Lower lobe of right lung (tissue), 2 donors: ENCODE measurements at regions not wholly inside any gene's neighbourhood (a gene's known extent, or its start where the extent isn't known, plus 50 kb on each side); places are given as distances from the start of the nearest gene placed in this dataset.

Experiments used
- ATAC-seq, 2 donors: fragments of 200-7000 bp; cut with Tn5 transposase; one replicate each; pipeline ENCODE4 v1.9.1; 2020 to 2022; ENCODE audit warnings: mild to moderate bottlenecking in 2 of 2, moderate library complexity in 2 of 2
- DNase-seq: peaks from one replicate; pipeline ENCODE4 v3.0.0-alpha.2; 2020
- H3K27ac ChIP-seq: fragments of 200-600 bp; one replicate; pipeline ENCODE4 v1.8.0; 2022
- H3K27me3 ChIP-seq: fragments of 200-600 bp; one replicate; pipeline ENCODE4 v1.8.0; 2022; ENCODE audit warnings: low read depth
- H3K36me3 ChIP-seq: fragments of 200-600 bp; one replicate; pipeline ENCODE4 v1.8.0; 2022; ENCODE audit warnings: mild to moderate bottlenecking
- H3K4me1 ChIP-seq: fragments of 200-600 bp; one replicate; pipeline ENCODE4 v1.8.0; 2022
- H3K4me3 ChIP-seq: fragments of 200-600 bp; one replicate; pipeline ENCODE4 v1.8.0; 2022; ENCODE audit warnings: mild to moderate bottlenecking
- H3K9me3 ChIP-seq: fragments of 200-600 bp; one replicate; pipeline ENCODE4 v1.8.0; 2022
- intact Hi-C: fragments of 100-400 bp; cut with DNase I; formaldehyde crosslinking; loops from one replicate; pipeline ENCODE4 v1.11.0; 2022
- TF ChIP-seq, protein P1 (sequence below): fragments of 200-600 bp; IDR thresholded peaks from one replicate; pipeline ENCODE4 v1.8.0; 2022; ENCODE audit warnings: antibody characterized with exemption, mild to moderate bottlenecking
- donor health status: DM: no; HTN: yes; CAD: no; lungs with severe emphysema.

GRCh38 chr19:28963486-28964250 is 249.3 kb downstream of the UQCRFS1 start:
- Histone ChIP-seq H3K27ac (no peak overlapping the region), H3K4me3 (no peak overlapping the region), H3K4me1 (no peaks in the 10 kb centered on the region), H3K36me3 (no peaks in the 10 kb centered on the region), H3K27me3 (no peaks in the 10 kb centered on the region), H3K9me3 (no peaks in the 10 kb centered on the region)
- ATAC-seq (no peak), DNase-seq (no peak)
- intact Hi-C loops = no loop called here
- TF ChIP-seq, protein P1, sequence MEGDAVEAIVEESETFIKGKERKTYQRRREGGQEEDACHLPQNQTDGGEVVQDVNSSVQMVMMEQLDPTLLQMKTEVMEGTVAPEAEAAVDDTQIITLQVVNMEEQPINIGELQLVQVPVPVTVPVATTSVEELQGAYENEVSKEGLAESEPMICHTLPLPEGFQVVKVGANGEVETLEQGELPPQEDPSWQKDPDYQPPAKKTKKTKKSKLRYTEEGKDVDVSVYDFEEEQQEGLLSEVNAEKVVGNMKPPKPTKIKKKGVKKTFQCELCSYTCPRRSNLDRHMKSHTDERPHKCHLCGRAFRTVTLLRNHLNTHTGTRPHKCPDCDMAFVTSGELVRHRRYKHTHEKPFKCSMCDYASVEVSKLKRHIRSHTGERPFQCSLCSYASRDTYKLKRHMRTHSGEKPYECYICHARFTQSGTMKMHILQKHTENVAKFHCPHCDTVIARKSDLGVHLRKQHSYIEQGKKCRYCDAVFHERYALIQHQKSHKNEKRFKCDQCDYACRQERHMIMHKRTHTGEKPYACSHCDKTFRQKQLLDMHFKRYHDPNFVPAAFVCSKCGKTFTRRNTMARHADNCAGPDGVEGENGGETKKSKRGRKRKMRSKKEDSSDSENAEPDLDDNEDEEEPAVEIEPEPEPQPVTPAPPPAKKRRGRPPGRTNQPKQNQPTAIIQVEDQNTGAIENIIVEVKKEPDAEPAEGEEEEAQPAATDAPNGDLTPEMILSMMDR = no peak

- TF ChIP-seq, protein P1 = no peak
- ATAC-seq = no peak
- H3K27me3 ChIP-seq = no peaks in the 10 kb centered on the region
These were observed 251.0 kb downstream of the UQCRFS1 start for GRCh38 chr19:28961772-28962500.

DNA sequence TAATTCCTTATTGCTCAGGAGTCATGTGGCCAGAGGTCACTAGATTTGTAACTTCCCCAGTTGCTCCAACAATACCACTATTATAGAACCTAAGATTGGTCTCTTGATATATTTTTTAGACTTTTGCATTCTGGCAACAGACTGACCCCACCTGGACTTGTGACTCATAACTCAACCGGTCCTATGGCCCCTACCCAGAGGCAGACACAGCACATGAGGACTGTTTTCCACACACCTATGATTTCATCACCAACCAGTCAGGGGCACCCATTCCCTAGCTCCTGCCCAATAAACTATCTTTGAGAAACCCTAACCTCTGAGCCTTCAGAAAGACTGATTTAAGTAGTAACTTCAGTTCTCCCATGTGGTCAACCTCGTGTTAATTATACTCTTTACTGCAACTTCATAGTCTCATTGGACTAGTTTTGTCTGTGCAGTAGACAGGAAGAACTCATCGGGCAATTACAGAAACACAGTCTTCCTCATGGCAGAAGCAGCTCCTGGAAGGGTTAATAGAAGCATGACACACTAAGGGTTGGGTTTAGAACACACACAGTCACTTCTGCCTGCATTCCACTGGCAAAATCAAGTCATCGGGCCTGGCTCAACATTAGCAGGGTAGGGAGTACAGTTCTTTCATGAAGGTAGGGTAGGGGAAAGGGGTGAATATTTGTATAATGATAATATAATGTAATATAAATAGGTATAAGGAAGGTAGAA is 251.8 kb downstream of the UQCRFS1 start:
- TF ChIP-seq, protein P1 = no peak
- H3K4me1 ChIP-seq = no peaks in the 10 kb centered on the region
- no peaks in the 10 kb centered on the region for H3K36me3 ChIP-seq
- no peaks in the 10 kb centered on the region for H3K27me3 ChIP-seq
- DNase-seq (no peak), ATAC-seq (no peak)
- no peak overlapping the region for H3K4me3 ChIP-seq
- no peak overlapping the region for H3K27ac ChIP-seq
- intact Hi-C loops = no loop called here
- no peaks in the 10 kb centered on the region for H3K9me3 ChIP-seq

More at GRCh38 chr19:28961772-28962500, 251.0 kb downstream of the UQCRFS1 start:
- H3K36me3 ChIP-seq = no peaks in the 10 kb centered on the region
- H3K9me3 ChIP-seq = no peaks in the 10 kb centered on the region
- no peaks in the 10 kb centered on the region for H3K4me1 ChIP-seq
- DNase-seq = no peak
- no peak overlapping the region for H3K27ac ChIP-seq
- no peak overlapping the region for H3K4me3 ChIP-seq
- intact Hi-C loops = no loop called here

GRCh38 chr19:28960586-28960985 is 252.4 kb downstream of the UQCRFS1 start:
- H3K9me3 ChIP-seq = no peaks in the 10 kb centered on the region
- TF ChIP-seq, protein P1 = no peak
- ATAC-seq (no peak), DNase-seq (no peak)
- H3K27ac ChIP-seq = no peak overlapping the region
- no peaks in the 10 kb centered on the region for H3K4me1 ChIP-seq
- H3K4me3 ChIP-seq = no peak overlapping the region
- H3K27me3 ChIP-seq = no peaks in the 10 kb centered on the region
- intact Hi-C loops = no loop called here
- no peaks in the 10 kb centered on the region for H3K36me3 ChIP-seq

DNA sequence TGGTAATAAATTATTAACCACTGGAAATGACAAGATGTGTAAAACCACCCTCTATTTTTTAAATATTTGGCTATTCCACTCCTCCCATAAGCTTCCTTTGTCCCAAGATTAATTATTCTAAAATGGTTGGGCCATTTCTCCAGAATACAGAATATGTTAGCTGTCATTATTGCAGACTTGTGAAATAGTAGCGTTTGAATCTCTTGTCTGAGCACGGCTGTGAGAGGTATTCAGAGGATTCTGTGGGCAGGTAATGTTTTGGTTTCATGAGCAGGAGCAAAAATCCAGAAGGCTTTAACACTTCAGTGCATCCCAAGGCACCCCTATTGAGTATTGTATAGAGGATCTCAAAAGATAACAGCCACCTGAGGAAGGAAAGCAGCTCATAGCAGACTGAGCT is 256.0 kb downstream of the UQCRFS1 start:
- H3K4me3 ChIP-seq = no peak overlapping the region

More for the DNA sequence above, 256.0 kb downstream of the UQCRFS1 start:
- no peaks in the 10 kb centered on the region for H3K4me1 ChIP-seq
- H3K9me3 ChIP-seq = no peaks in the 10 kb centered on the region
- no peak overlapping the region for H3K27ac ChIP-seq
- intact Hi-C loops = no loop called here
- TF ChIP-seq, protein P1 = no peak
- no peaks in the 10 kb centered on the region for H3K27me3 ChIP-seq
- no peaks in the 10 kb centered on the region for H3K36me3 ChIP-seq
- no peak for DNase-seq
- no peak for ATAC-seq
